ENCODE measurements at regions not wholly inside any gene's neighbourhood (a gene's known extent, or its start where the extent isn't known, plus 50 kb on each side); places are given as distances from the start of the nearest gene placed in this dataset.

GRCh38 chr9:73782166-73782565, 630.5 kb downstream of the ANXA1 start:
- no peak overlapping the region for H3K9ac ChIP-seq (replicated peaks; ENCODE audit: extremely low read depth, insufficient read depth, low read length)
- H3K4me2 ChIP-seq (ENCODE audit: insufficient read depth, low read length) = no peak overlapping the region
- H3K4me3 ChIP-seq (replicated peaks in 1 of 3; ENCODE audit: insufficient read depth in 1 of 3, low read depth in 1 of 3, low read length in 3 of 3) = no peak overlapping the region
- H3K9me3 ChIP-seq (replicated peaks; ENCODE audit: control insufficient read depth, insufficient read depth, low read length) = no peaks in the 10 kb centered on the region
- ChIA-PET CTCF (no interaction called here), POLR2A (no interaction called here)
- intact Hi-C loops (cut with micrococcal nuclease) (no loop called here), dilution Hi-C loops (cut with MboI; ENCODE audit: extremely low pct_ligation_motif_present, low sequenced_read_pairs) (no loop called here)
- no peaks in the 10 kb centered on the region for H4K20me1 ChIP-seq (replicated peaks; ENCODE audit: control insufficient read depth, extremely low read depth, insufficient read depth, low read length)
- no TSS peak for BruUV-seq (replicated peaks)
- FAIRE-seq = no peak
- TF ChIP-seq FOS (IDR thresholded peaks at IDR 0.05; ENCODE audit: borderline replicate concordance, insufficient read depth, low read length) (no peak), MYC (IDR thresholded peaks at IDR 0.05; ENCODE audit: low read depth, low read length) (no peak), POLR2AphosphoS5 (IDR thresholded peaks at IDR 0.05; ENCODE audit: insufficient read depth, low read depth, low read length) (no peak), GATA2 (IDR thresholded peaks at IDR 0.05; ENCODE audit: insufficient read depth, insufficient read length, low read depth, low read length) (no peak), POLR2A (IDR thresholded peaks at IDR 0.05; ENCODE audit: low read depth, low read length) (no peak), JUN (IDR thresholded peaks at IDR 0.05; ENCODE audit: borderline replicate concordance, insufficient read depth, insufficient read length, low read depth) (no peak), MAX (IDR thresholded peaks at IDR 0.05; ENCODE audit: insufficient read depth, insufficient read length) (no peak), EZH2 (IDR thresholded peaks at IDR 0.05; ENCODE audit: borderline replicate concordance, low read depth, low read length, severe bottlenecking) (no peak)
- TF ChIP-seq, protein P1, sequence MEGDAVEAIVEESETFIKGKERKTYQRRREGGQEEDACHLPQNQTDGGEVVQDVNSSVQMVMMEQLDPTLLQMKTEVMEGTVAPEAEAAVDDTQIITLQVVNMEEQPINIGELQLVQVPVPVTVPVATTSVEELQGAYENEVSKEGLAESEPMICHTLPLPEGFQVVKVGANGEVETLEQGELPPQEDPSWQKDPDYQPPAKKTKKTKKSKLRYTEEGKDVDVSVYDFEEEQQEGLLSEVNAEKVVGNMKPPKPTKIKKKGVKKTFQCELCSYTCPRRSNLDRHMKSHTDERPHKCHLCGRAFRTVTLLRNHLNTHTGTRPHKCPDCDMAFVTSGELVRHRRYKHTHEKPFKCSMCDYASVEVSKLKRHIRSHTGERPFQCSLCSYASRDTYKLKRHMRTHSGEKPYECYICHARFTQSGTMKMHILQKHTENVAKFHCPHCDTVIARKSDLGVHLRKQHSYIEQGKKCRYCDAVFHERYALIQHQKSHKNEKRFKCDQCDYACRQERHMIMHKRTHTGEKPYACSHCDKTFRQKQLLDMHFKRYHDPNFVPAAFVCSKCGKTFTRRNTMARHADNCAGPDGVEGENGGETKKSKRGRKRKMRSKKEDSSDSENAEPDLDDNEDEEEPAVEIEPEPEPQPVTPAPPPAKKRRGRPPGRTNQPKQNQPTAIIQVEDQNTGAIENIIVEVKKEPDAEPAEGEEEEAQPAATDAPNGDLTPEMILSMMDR (IDR thresholded peaks at IDR 0.05; ENCODE audit: extremely low read depth in 1 of 2, insufficient read depth in 1 of 2, low read depth in 1 of 2, low read length in 2 of 2) = no peak
- H3K79me2 ChIP-seq (ENCODE audit: control insufficient read depth, insufficient read depth, low read length) = no peaks in the 10 kb centered on the region
- no peak for DNase-seq (ENCODE audit: low read depth, low spot score)
- H3K27me3 ChIP-seq (ENCODE audit: control insufficient read depth in 2 of 2, insufficient read depth in 2 of 2, low read length in 2 of 2) = no peaks in the 10 kb centered on the region
- no peaks in the 10 kb centered on the region for H3K9me1 ChIP-seq (replicated peaks; ENCODE audit: control insufficient read depth, extremely low read depth, insufficient read depth, low read length)
- no peak overlapping the region for H3K27ac ChIP-seq (ENCODE audit: insufficient read depth, low read depth, low read length)
- H3K4me1 ChIP-seq (ENCODE audit: control insufficient read depth, extremely low read depth, insufficient read depth, low read length) = no peaks in the 10 kb centered on the region
- H3K36me3 ChIP-seq (ENCODE audit: control insufficient read depth in 2 of 2, extremely low read depth in 1 of 2, insufficient read depth in 2 of 2, low read length in 2 of 2) = no peaks in the 10 kb centered on the region
- H2AFZ ChIP-seq (ENCODE audit: low read depth, low read length) = no peak overlapping the region

All from endothelial cell of umbilical vein (primary cell).